Pancreas (tissue), 10 donors: ENCODE measurements at regions not wholly inside any gene's neighbourhood (a gene's known extent, or its start where the extent isn't known, plus 50 kb on each side); places are given as distances from the start of the nearest gene placed in this dataset.

ENCODE experiments used
- ATAC-seq, 4 donors: fragments of 200-7000 bp; cut with Tn5 transposase; one replicate each; pipeline versions ENCODE4 v1.8.0 to v1.9.1; 2020; ENCODE audit warnings: mild to moderate bottlenecking in 4 of 4, moderate library complexity in 4 of 4
- DNase-seq, 6 donors: peaks; one replicate each; pipeline ENCODE4 v3.0.0-alpha.2; 2020
- FAIRE-seq: peaks from 2 replicates; lab custom pipeline; 2012; peaks lifted over from hg19 to GRCh38; lab: Jason Lieb, UNC
- H3K27ac ChIP-seq, 4 donors: fragments of 200-600 bp; sonication (generic); 1 replicate in 3 of 4; 2 replicates in 1 of 4; pipeline versions ENCODE4 v1.5.0 to v1.8.0; 2020
- H3K27me3 ChIP-seq, 4 donors: fragments of 200-600 bp; one replicate each; pipeline ENCODE4 v1.8.0; 2021
- H3K36me3 ChIP-seq, 3 donors: fragments of 200-600 bp; sonication (generic) in 1 of 3; one replicate each; pipeline versions ENCODE4 v1.5.0 to v1.8.0; 2020 to 2021
- H3K4me1 ChIP-seq, 3 donors: fragments of 200-600 bp; one replicate each; pipeline ENCODE4 v1.8.0; 2021
- H3K4me3 ChIP-seq, 4 donors: fragments of 200-600 bp; sonication (generic) in 2 of 4; one replicate each; pipeline versions ENCODE4 v1.5.0 to v1.8.0; 2020 to 2021
- H3K9me3 ChIP-seq, 4 donors: fragments of 200-600 bp; one replicate each; pipeline ENCODE4 v1.8.0; 2021
- whole genome bisulfite sequencing, 2 donors: extraction: QIAGEN DNeasy Blood & Tissue Kit; methylation state at CpG; one replicate each; pipeline ENCODE4 v1.1.7; 2013; 5-methylcytosine and 5-hydroxymethylcytosine counted together
- intact Hi-C, 3 donors: fragments of 100-400 bp; cut with DNase I; formaldehyde crosslinking; loops; one replicate each; pipeline versions ENCODE4 v1.11.1 to v1.14.2; 2022
- TF ChIP-seq, protein P1 (sequence below), 4 donors: fragments of 200-600 bp; sonication (generic) in 3 of 4; IDR thresholded peaks; one replicate each; pipeline versions ENCODE4 v1.5.0 to v1.8.0; 2021; ENCODE audit warnings: antibody characterized with exemption in 4 of 4
- donor health status: healthy with polysubstance abuse.
- donor health status: DM: no; HTN: no; CAD: no; lungs with moderate emphysema.
- donor health status: DM: no; HTN: no; CAD: no.
- donor health status: control.
- donor health status: control.
- donor health status: Bipolar disorder and iron deficiency.
- donor health status: DM: yes; HTN: yes; CAD: no.
- donor health status: DM: no; HTN: no; CAD: no.
- donor health status: DM: no; HTN: no; CAD: no.
- donor health status: DM: yes; HTN: yes; CAD: no.

DNA sequence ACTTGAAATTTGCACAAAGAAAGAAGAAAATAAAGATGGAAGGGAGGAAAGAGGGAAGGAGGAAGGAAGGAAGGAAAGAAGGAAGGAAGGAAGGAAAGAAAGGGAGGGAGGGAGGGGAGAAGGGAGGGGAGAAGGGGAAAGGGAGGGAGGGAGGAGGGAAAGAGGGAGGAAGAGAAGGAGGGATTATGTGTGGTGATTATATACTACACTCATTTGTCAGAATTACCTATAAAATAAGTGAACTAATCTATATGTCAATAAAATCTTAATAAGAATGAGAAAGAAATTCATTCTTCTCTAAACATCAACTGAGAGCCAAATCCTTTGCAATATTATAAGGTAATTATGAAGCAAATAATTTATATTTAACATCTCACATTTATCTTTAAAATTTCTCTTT lies 77.9 kb upstream of the TFAP2D start:
- Histone ChIP-seq H3K27me3 (no peaks in the 10 kb centered on the region), H3K4me3 (no peak overlapping the region), H3K27ac (no peak overlapping the region), H3K9me3 (no peaks in the 10 kb centered on the region), H3K36me3 (no peaks in the 10 kb centered on the region), H3K4me1 (no peaks in the 10 kb centered on the region)
- intact Hi-C loops, result no loop called here
- ATAC-seq (no peak), DNase-seq (no peak), FAIRE-seq (no peak)
- TF ChIP-seq, protein P1, sequence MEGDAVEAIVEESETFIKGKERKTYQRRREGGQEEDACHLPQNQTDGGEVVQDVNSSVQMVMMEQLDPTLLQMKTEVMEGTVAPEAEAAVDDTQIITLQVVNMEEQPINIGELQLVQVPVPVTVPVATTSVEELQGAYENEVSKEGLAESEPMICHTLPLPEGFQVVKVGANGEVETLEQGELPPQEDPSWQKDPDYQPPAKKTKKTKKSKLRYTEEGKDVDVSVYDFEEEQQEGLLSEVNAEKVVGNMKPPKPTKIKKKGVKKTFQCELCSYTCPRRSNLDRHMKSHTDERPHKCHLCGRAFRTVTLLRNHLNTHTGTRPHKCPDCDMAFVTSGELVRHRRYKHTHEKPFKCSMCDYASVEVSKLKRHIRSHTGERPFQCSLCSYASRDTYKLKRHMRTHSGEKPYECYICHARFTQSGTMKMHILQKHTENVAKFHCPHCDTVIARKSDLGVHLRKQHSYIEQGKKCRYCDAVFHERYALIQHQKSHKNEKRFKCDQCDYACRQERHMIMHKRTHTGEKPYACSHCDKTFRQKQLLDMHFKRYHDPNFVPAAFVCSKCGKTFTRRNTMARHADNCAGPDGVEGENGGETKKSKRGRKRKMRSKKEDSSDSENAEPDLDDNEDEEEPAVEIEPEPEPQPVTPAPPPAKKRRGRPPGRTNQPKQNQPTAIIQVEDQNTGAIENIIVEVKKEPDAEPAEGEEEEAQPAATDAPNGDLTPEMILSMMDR (IDR thresholded peaks at IDR 0.05), result no peak

DNA sequence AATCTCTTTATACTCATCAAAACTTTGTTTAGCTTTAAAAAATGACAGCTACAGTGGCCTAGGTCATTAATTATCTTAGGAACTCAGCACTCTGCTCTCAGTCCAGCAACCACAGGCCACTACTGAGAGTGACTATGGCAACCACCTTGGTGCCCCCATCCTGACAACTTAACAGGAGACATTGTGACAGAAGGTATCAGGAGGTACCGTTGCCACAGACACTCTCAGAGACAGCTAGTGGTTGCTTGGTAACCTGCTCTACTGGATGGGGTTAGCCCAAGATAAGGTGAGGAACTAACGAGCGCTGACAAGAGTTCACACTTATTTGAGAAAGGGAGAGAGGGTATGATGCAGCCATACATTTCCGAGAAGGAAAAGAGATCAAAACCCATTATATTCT lies 76.1 kb upstream of the TFAP2D start:
- peak in 1 of 6 donors; percentile 11 for DNase-seq
- ATAC-seq, result peak in 2 of 4 donors; percentile 77 to 91
- TF ChIP-seq, protein P1 (IDR thresholded peaks at IDR 0.05), result no peak
- Histone ChIP-seq H3K36me3 (no peaks in the 10 kb centered on the region), H3K27ac (no peak overlapping the region), H3K9me3 (no peaks in the 10 kb centered on the region), H3K4me3 (no peak overlapping the region), H3K27me3 (no peaks in the 10 kb centered on the region), H3K4me1 (no peaks in the 10 kb centered on the region)
- intact Hi-C loops, result no loop called here
- 9 to 13% methylated on average over 4 of the region's 4 CpGs for WGBS, 2 donors
- no peak for FAIRE-seq

DNA sequence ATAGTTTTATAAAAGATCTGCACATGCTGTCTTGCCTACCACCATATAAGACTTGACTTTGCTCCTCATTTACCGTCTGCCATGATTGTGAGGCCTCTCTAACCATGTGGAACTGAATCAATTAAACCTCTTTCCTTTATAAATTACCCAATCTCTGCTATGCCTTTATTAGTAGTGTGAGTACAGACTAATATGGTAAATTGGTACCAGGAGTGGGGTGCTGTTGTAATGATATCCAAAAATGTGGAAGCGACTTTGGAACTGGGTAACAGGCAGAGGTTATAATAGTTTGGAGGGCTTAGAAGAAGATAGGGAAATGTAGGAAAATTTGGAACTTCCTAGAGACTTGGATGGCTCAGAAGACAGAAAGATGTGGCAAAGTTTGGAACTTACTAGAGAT lies 64.2 kb upstream of the TFAP2D start:
- intact Hi-C loops, result no loop called here
- H3K36me3 ChIP-seq, result no peaks in the 10 kb centered on the region
- no peaks in the 10 kb centered on the region for H3K27me3 ChIP-seq
- FAIRE-seq (no peak), ATAC-seq (no peak), DNase-seq (no peak)
- no peak overlapping the region for H3K27ac ChIP-seq
- TF ChIP-seq, protein P1 (IDR thresholded peaks at IDR 0.05), result no peak
- no peaks in the 10 kb centered on the region for H3K4me1 ChIP-seq
- 70 to 80% methylated on average over 2 of the region's 2 CpGs for WGBS, 2 donors
- no peak overlapping the region for H3K4me3 ChIP-seq
- no peaks in the 10 kb centered on the region for H3K9me3 ChIP-seq

DNA sequence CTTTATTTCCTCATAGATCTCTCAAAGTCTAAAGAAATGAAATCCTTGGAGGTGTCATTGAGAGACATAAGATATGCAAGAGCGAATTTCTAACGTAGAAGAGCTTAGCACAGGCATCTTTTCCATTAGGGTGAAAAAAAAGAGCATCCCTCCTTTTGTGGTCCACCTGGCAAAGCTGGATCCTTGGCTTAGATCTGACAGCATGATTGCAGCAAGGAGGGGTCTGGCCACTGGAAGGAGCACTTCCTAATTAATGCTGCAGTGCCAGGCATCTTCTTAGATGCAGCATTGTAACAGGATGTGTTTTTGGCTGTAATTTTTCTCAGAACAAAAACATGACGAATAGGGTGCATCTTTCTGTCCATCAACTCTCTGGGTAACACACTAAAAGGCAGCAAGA lies 60.1 kb upstream of the TFAP2D start:
- WGBS, 2 donors, result 33 to 65% methylated on average over 3 of the region's 3 CpGs
- intact Hi-C loops, result no loop called here
- no peak for DNase-seq
- TF ChIP-seq, protein P1 (IDR thresholded peaks at IDR 0.05), result no peak
- H3K27me3 ChIP-seq, result no peaks in the 10 kb centered on the region
- no peak overlapping the region for H3K4me3 ChIP-seq
- no peak overlapping the region for H3K27ac ChIP-seq
- H3K9me3 ChIP-seq, result no peaks in the 10 kb centered on the region
- no peak for FAIRE-seq
- no peak for ATAC-seq
- no peaks in the 10 kb centered on the region for H3K36me3 ChIP-seq
- H3K4me1 ChIP-seq, result no peaks in the 10 kb centered on the region

DNA sequence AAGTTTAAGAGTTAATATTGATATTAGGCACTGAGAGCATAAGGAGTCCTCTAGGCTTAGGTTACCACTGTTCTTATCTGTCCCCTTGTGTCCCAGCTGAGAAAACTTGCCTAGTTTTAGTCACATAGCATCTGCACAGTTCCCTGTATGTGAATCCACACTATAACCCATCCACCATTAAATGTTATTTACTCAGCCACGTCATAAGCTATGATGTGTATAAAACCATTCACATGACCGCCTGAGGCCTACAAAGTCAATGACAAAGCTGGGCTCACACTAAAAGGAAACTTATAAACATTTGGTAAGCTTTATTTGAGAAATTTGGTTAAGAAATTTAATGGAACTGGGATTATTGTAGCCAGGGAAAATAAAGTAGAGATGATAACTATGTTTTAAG lies 59.2 kb upstream of the TFAP2D start:
- H3K4me1 ChIP-seq, result no peaks in the 10 kb centered on the region
- WGBS, 2 donors, result 46 to 53% methylated on average over 2 of the region's 2 CpGs
- no peaks in the 10 kb centered on the region for H3K27me3 ChIP-seq
- intact Hi-C loops, result no loop called here
- H3K36me3 ChIP-seq, result no peaks in the 10 kb centered on the region
- FAIRE-seq (no peak), DNase-seq (no peak), ATAC-seq (no peak)
- no peak overlapping the region for H3K27ac ChIP-seq
- no peak overlapping the region for H3K4me3 ChIP-seq
- no peaks in the 10 kb centered on the region for H3K9me3 ChIP-seq
- TF ChIP-seq, protein P1 (IDR thresholded peaks at IDR 0.05), result no peak
